GF-D8 (cell line): ENCODE measurements at regions not wholly inside any gene's neighbourhood (a gene's known extent, or its start where the extent isn't known, plus 50 kb on each side); places are given as distances from the start of the nearest gene placed in this dataset.
"Not testable (repeated sequence)": the region's sequence is repeated elsewhere in the genome, so short reads cannot be mapped to it uniquely, and the experiment has no call there.

Experiments
- DNase-seq: peaks from one replicate; lab custom pipeline; 2025; lab: John Stamatoyannopoulos, UW

GRCh38 chr7:152949790-152950189 is 190.2 kb downstream of the ACTR3B start:
- no peak for DNase-seq

- DNase-seq: no peak
These were observed 196.5 kb downstream of the ACTR3B start for GRCh38 chr7:152956006-152956405.

GRCh38 chr7:152959610-152960009 is 200.1 kb downstream of the ACTR3B start:
- DNase-seq: no peak

- not testable (repeated sequence) for DNase-seq
These were observed 202.2 kb downstream of the ACTR3B start for GRCh38 chr7:152961796-152962195.

- no peak for DNase-seq
These were observed 206.6 kb downstream of the ACTR3B start for GRCh38 chr7:152966189-152966588.

- DNase-seq: no peak
These were observed 208.4 kb downstream of the ACTR3B start for GRCh38 chr7:152967958-152968357.

GRCh38 chr7:152968514-152968913 is 209.0 kb downstream of the ACTR3B start:
- peak; percentile 16 for DNase-seq

GRCh38 chr7:152969335-152969734 is 209.8 kb downstream of the ACTR3B start:
- DNase-seq: no peak

GRCh38 chr7:152969839-152970238 is 210.3 kb downstream of the ACTR3B start:
- no peak for DNase-seq

- no peak for DNase-seq
These were observed 210.9 kb downstream of the ACTR3B start for GRCh38 chr7:152970481-152970880.

GRCh38 chr7:152974577-152974976 is 215.0 kb downstream of the ACTR3B start:
- DNase-seq: no peak

- DNase-seq: no peak
These were observed 215.5 kb downstream of the ACTR3B start for GRCh38 chr7:152975076-152975475.

- DNase-seq: no peak
These were observed 219.8 kb downstream of the ACTR3B start for GRCh38 chr7:152979376-152979775.

GRCh38 chr7:152984421-152984820 is 224.9 kb downstream of the ACTR3B start:
- no peak for DNase-seq

- DNase-seq: no peak
These were observed 226.8 kb downstream of the ACTR3B start for GRCh38 chr7:152986376-152986775.

- DNase-seq: no peak
These were observed 228.1 kb downstream of the ACTR3B start for GRCh38 chr7:152987656-152988055.

- DNase-seq: no peak
These were observed 230.4 kb downstream of the ACTR3B start for GRCh38 chr7:152989889-152990380.

- no peak for DNase-seq
These were observed 238.9 kb downstream of the ACTR3B start for GRCh38 chr7:152998420-152998819.

GRCh38 chr7:153002115-153002514 is 242.6 kb downstream of the ACTR3B start:
- DNase-seq: no peak

- DNase-seq: no peak
These were observed 243.0 kb downstream of the ACTR3B start for GRCh38 chr7:153002572-153002971.

- no peak for DNase-seq
These were observed 244.8 kb downstream of the ACTR3B start for GRCh38 chr7:153004341-153004740.

GRCh38 chr7:153005750-153006435 is 246.3 kb downstream of the ACTR3B start:
- DNase-seq: no peak

- DNase-seq: no peak
These were observed 246.9 kb downstream of the ACTR3B start for GRCh38 chr7:153006452-153006851.

- no peak for DNase-seq
These were observed 247.4 kb downstream of the ACTR3B start for GRCh38 chr7:153006911-153007310.
